ENCODE measurements at regions not wholly inside any gene's neighbourhood (a gene's known extent, or its start where the extent isn't known, plus 50 kb on each side); places are given as distances from the start of the nearest gene placed in this dataset.

- ATAC-seq, result no peak
- no peak for TF ChIP-seq ZNF70 (CRISPR knock-in tag; IDR thresholded peaks at IDR 0.05)
- no peak for TF ChIP-seq GLIS3 (CRISPR knock-in tag; IDR thresholded peaks at IDR 0.05)
- TF ChIP-seq ZNF565 (CRISPR knock-in tag; conservative IDR thresholded peaks at IDR 0.05; ENCODE audit: low read depth), result no peak
- TF ChIP-seq ZNF8 (CRISPR knock-in tag; IDR thresholded peaks at IDR 0.05), result no peak
Observed at GRCh38 chr1:244953901-244954300, 89.6 kb upstream of the HNRNPU start.

- TF ChIP-seq TCF4 (CRISPR knock-in tag; IDR thresholded peaks at IDR 0.05; ENCODE audit: borderline replicate concordance), result no peak
- no peak for TF ChIP-seq ESRRG (CRISPR knock-in tag; IDR thresholded peaks at IDR 0.05)
- TF ChIP-seq ARNTL (CRISPR knock-in tag; IDR thresholded peaks at IDR 0.05; ENCODE audit: borderline replicate concordance, low read depth), result no peak
- no peak for TF ChIP-seq ZNF565 (CRISPR knock-in tag; conservative IDR thresholded peaks at IDR 0.05; ENCODE audit: low read depth)
- TF ChIP-seq PPARA (CRISPR knock-in tag; IDR thresholded peaks at IDR 0.05; ENCODE audit: borderline replicate concordance), result no peak
- TF ChIP-seq CSRNP3 (CRISPR knock-in tag; IDR thresholded peaks at IDR 0.05), result no peak
- no peak for ATAC-seq
Observed at GRCh38 chr1:244952940-244953339, 88.6 kb upstream of the HNRNPU start.

GRCh38 chr1:244952280-244952933, 88.1 kb upstream of the HNRNPU start:
- TF ChIP-seq ZNF565 (CRISPR knock-in tag; conservative IDR thresholded peaks at IDR 0.05; ENCODE audit: low read depth) (no peak), GLIS3 (CRISPR knock-in tag; IDR thresholded peaks at IDR 0.05) (no peak), ZFP30 (CRISPR knock-in tag; IDR thresholded peaks at IDR 0.05) (no peak), PATZ1 (CRISPR knock-in tag; IDR thresholded peaks at IDR 0.05; ENCODE audit: borderline replicate concordance) (no peak), TSHZ2 (CRISPR knock-in tag; IDR thresholded peaks at IDR 0.05) (no peak), RARB (CRISPR knock-in tag; IDR thresholded peaks at IDR 0.05) (no peak), SNAI2 (CRISPR knock-in tag; IDR thresholded peaks at IDR 0.05) (no peak), CSRNP3 (CRISPR knock-in tag; IDR thresholded peaks at IDR 0.05) (no peak), CSDC2 (CRISPR knock-in tag; IDR thresholded peaks at IDR 0.05) (no peak), POU6F1 (CRISPR knock-in tag; IDR thresholded peaks at IDR 0.05; ENCODE audit: borderline replicate concordance, low read depth) (no peak)
- ATAC-seq, result no peak

- no peak for TF ChIP-seq TCF4 (CRISPR knock-in tag; IDR thresholded peaks at IDR 0.05; ENCODE audit: borderline replicate concordance)
- TF ChIP-seq ZNF565 (CRISPR knock-in tag; conservative IDR thresholded peaks at IDR 0.05; ENCODE audit: low read depth), result no peak
- TF ChIP-seq ZNF70 (CRISPR knock-in tag; IDR thresholded peaks at IDR 0.05), result no peak
- no peak for TF ChIP-seq ZFP30 (CRISPR knock-in tag; IDR thresholded peaks at IDR 0.05)
- ATAC-seq, result no peak
Observed at GRCh38 chr1:244948416-244948815, 84.1 kb upstream of the HNRNPU start.

Data from SK-N-SH treated with all-trans-retinoic acid at 6 μM for 48 hours (cell line).